SU-DHL-6 (cell line): ENCODE measurements at regions not wholly inside any gene's neighbourhood (a gene's known extent, or its start where the extent isn't known, plus 50 kb on each side); places are given as distances from the start of the nearest gene placed in this dataset.

Experiments used
- H2AFZ ChIP-seq: fragments of 200-600 bp; sonication (generic); 2 replicates; pipeline ENCODE4 v1.6.1; 2014; ENCODE audit warnings: low read depth, mild to moderate bottlenecking, moderate library complexity, mixed read lengths, antibody characterized with exemption, low read length; ENCODE audit not compliant: severe bottlenecking
- H3F3A ChIP-seq: fragments of 200-600 bp; shearing (Covaris generic); 2 replicates; pipeline ENCODE4 v1.6.0; 2016; ENCODE audit warnings: antibody characterized with exemption, mild to moderate bottlenecking; ENCODE audit not compliant: insufficient read depth
- H3K27ac ChIP-seq: fragments of 200-600 bp; sonication (generic); 2 replicates; pipeline ENCODE4 v1.5.1; 2016; ENCODE audit warnings: low read depth, mild to moderate bottlenecking, low read length, moderate library complexity, mixed read lengths
- H3K27me3 ChIP-seq: fragments of 200-600 bp; sonication (generic), shearing (Covaris generic); 2 replicates; pipeline ENCODE4 v1.6.0; 2014; ENCODE audit warnings: mild to moderate bottlenecking, low read length
- H3K36me3 ChIP-seq: fragments of 200-600 bp; sonication (generic); 2 replicates; pipeline ENCODE4 v1.6.1; 2014; ENCODE audit warnings: mild to moderate bottlenecking, low read length, mixed read lengths
- H3K4me2 ChIP-seq: fragments of 300-600, 200-600 bp; shearing (Covaris generic), sonication (generic); 2 replicates; pipeline ENCODE4 v1.6.0; 2014; ENCODE audit warnings: low read length, low read depth, mild to moderate bottlenecking; ENCODE audit not compliant: poor library complexity, severe bottlenecking
- H3K4me3 ChIP-seq: fragments of 200-600 bp; sonication (generic); 2 replicates; pipeline ENCODE4 v1.5.1; 2014; ENCODE audit warnings: antibody characterized with exemption, low read length, mild to moderate bottlenecking, mixed read lengths; ENCODE audit not compliant: insufficient read depth, poor library complexity, severe bottlenecking
- H3K79me2 ChIP-seq: fragments of 200-600 bp; sonication (generic); 2 replicates; pipeline ENCODE4 v1.6.1; 2014; ENCODE audit warnings: mild to moderate bottlenecking, low read length, moderate library complexity; ENCODE audit not compliant: insufficient read depth
- H3K9ac ChIP-seq: fragments of 200-600 bp; sonication (generic); 2 replicates; pipeline ENCODE4 v1.7.0; 2014; ENCODE audit warnings: mild to moderate bottlenecking, low read length
- H3K9me2 ChIP-seq: fragments of 200-600 bp; sonication (generic); replicated peaks from 2 replicates; pipeline ENCODE4 v1.6.1; 2014; ENCODE audit warnings: low read length; ENCODE audit not compliant: insufficient read depth
- H3K9me3 ChIP-seq: fragments of 200-600 bp; sonication (generic); 2 replicates; pipeline ENCODE4 v1.6.1; 2014; ENCODE audit warnings: low read length, mixed read lengths; ENCODE audit not compliant: insufficient read depth
- H4K20me1 ChIP-seq: fragments of 200-600 bp; sonication (generic); 2 replicates; pipeline ENCODE4 v1.6.1; 2014; ENCODE audit warnings: low read depth, mild to moderate bottlenecking, antibody characterized with exemption, low read length, moderate library complexity, mixed read lengths
- EZH2phosphoT487 ChIP-seq: fragments of 200-600 bp; sonication (generic), shearing (Covaris generic); conservative IDR thresholded peaks from 2 replicates; pipeline ENCODE4 v1.6.1; 2018; ENCODE audit warnings: mild to moderate bottlenecking, antibody characterized with exemption, low read length, moderate library complexity, mixed read lengths
- TF ChIP-seq, protein P1 (sequence below): fragments of 200-600 bp; sonication (generic); IDR thresholded peaks from one replicate; pipeline ENCODE4 v1.5.1; 2017; ENCODE audit warnings: antibody characterized with exemption, mild to moderate bottlenecking, low read length, moderate library complexity; ENCODE audit not compliant: insufficient read depth, poor library complexity, severe bottlenecking

- no peak overlapping the region for H2AFZ ChIP-seq
- no peak for TF ChIP-seq EZH2phosphoT487
- TF ChIP-seq, protein P1, sequence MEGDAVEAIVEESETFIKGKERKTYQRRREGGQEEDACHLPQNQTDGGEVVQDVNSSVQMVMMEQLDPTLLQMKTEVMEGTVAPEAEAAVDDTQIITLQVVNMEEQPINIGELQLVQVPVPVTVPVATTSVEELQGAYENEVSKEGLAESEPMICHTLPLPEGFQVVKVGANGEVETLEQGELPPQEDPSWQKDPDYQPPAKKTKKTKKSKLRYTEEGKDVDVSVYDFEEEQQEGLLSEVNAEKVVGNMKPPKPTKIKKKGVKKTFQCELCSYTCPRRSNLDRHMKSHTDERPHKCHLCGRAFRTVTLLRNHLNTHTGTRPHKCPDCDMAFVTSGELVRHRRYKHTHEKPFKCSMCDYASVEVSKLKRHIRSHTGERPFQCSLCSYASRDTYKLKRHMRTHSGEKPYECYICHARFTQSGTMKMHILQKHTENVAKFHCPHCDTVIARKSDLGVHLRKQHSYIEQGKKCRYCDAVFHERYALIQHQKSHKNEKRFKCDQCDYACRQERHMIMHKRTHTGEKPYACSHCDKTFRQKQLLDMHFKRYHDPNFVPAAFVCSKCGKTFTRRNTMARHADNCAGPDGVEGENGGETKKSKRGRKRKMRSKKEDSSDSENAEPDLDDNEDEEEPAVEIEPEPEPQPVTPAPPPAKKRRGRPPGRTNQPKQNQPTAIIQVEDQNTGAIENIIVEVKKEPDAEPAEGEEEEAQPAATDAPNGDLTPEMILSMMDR, result no peak
- no peaks in the 10 kb centered on the region for H4K20me1 ChIP-seq
- no peaks in the 10 kb centered on the region for H3F3A ChIP-seq
- H3K9ac ChIP-seq, result no peak overlapping the region
- no peaks in the 10 kb centered on the region for H3K27me3 ChIP-seq
- H3K27ac ChIP-seq, result no peak overlapping the region
- no peaks in the 10 kb centered on the region for H3K36me3 ChIP-seq
- H3K9me3 ChIP-seq, result no peaks in the 10 kb centered on the region
- H3K4me2 ChIP-seq, result no peak overlapping the region
- H3K79me2 ChIP-seq, result no peaks in the 10 kb centered on the region
- H3K9me2 ChIP-seq, result no peaks in the 10 kb centered on the region
- no peak overlapping the region for H3K4me3 ChIP-seq
These were observed 131.4 kb upstream of the HDAC4 start for GRCh38 chr2:239532250-239532649.

DNA sequence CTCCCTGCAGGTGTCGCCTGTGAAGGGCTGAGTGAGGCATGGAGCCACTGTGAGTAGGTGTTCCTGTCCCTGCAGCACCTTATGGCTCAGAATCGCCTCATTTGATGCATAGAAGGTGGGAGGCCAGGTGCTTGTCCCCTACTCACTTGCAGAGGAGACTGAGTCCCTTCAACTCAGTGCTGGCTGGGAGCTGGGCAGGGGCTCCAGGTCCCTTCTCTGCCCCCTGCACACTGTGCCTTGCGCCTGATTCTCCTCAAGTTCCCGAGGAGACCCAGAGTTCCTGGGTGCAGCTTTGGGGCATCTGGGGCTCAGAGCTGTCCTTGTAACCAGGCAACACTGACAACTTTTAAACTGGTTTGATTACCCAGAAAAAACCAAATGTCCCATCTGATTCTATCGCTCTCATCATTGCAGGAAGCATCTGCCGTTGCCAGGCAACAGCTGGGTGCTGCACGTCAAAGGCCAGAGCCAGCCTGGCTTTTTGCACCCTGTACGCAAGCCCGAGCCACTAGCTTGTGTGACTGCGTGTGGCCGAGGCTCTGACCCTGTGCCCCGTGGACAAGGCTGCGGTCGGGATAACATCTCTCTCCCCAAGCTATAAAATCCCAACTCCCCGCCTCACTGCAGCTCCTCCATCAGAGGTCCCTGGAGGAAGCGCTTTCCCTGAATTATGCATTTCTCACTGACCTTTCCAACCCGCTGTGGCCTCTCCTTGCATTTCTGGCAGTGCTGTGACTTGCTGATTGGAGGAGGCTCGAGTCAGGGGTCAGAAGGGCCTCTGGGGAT lies 130.8 kb upstream of the HDAC4 start:
- no peaks in the 10 kb centered on the region for H3K79me2 ChIP-seq
- no peak overlapping the region for H3K4me3 ChIP-seq
- no peaks in the 10 kb centered on the region for H4K20me1 ChIP-seq
- no peaks in the 10 kb centered on the region for H3F3A ChIP-seq
- no peak overlapping the region for H3K4me2 ChIP-seq
- H2AFZ ChIP-seq, result no peak overlapping the region
- no peaks in the 10 kb centered on the region for H3K27me3 ChIP-seq
- H3K9me3 ChIP-seq, result no peaks in the 10 kb centered on the region
- H3K27ac ChIP-seq, result no peak overlapping the region
- H3K36me3 ChIP-seq, result no peaks in the 10 kb centered on the region
- H3K9me2 ChIP-seq, result no peaks in the 10 kb centered on the region
- TF ChIP-seq, protein P1, result no peak
- no peak for TF ChIP-seq EZH2phosphoT487
- no peak overlapping the region for H3K9ac ChIP-seq

DNA sequence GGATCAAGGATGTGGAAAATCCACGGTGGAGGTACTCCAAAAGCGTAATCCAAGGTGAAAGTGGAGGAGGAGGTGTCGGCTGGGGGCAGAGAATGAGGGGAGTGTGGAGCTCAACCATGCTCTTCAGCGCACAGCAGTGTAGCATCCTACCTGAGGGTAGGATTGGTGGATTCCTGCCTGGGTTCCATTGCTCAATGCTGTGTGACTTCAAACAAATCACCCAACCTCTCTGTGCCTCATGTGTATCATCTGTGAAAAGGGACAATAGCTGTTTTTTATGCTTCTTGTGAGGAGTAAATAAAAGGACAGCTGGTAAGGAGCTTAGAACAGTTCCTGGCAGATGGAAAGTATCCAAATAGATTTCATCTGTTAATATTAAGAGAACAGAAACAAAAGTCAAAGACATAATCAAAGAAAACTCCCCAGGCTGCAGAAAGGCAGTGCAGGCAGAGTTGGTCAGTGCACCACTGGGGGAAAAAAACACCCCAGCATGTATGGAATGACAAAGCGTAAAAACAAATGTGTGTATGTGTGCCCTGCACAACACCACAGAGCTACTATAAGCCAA lies 130.0 kb upstream of the HDAC4 start:
- no peaks in the 10 kb centered on the region for H3K79me2 ChIP-seq
- no peak overlapping the region for H2AFZ ChIP-seq
- no peak overlapping the region for H3K4me3 ChIP-seq
- TF ChIP-seq EZH2phosphoT487, result no peak
- TF ChIP-seq, protein P1, result no peak
- H3K9me3 ChIP-seq, result no peaks in the 10 kb centered on the region
- H3K4me2 ChIP-seq, result no peak overlapping the region
- H3K27me3 ChIP-seq, result no peaks in the 10 kb centered on the region
- H3K9me2 ChIP-seq, result no peaks in the 10 kb centered on the region
- no peaks in the 10 kb centered on the region for H3K36me3 ChIP-seq
- H3F3A ChIP-seq, result no peaks in the 10 kb centered on the region
- no peak overlapping the region for H3K9ac ChIP-seq
- H3K27ac ChIP-seq, result no peak overlapping the region
- H4K20me1 ChIP-seq, result no peaks in the 10 kb centered on the region
